ENCODE measurements at regions not wholly inside any gene's neighbourhood (a gene's known extent, or its start where the extent isn't known, plus 50 kb on each side); places are given as distances from the start of the nearest gene placed in this dataset.
"Not testable (repeated sequence)": the region's sequence is repeated elsewhere in the genome, so short reads cannot be mapped to it uniquely, and the experiment has no call there.

GRCh38 chr1:102529446-102529845, 532.7 kb upstream of the OLFM3 start:
- no peak for DNase-seq

GRCh38 chr1:102500758-102501157, 504.0 kb upstream of the OLFM3 start:
- H3K27me3 ChIP-seq (replicated peaks in 1 of 7) = no peaks in the 10 kb centered on the region
- no peak overlapping the region for H3K4me3 ChIP-seq
- no peaks in the 10 kb centered on the region for H3K4me1 ChIP-seq
- no peak for TF ChIP-seq CTCF (IDR thresholded peaks at IDR 0.05 in 8 of 11, conservative IDR thresholded peaks at IDR 0.05 in 3 of 11)
- TF ChIP-seq POLR2AphosphoS5 (IDR thresholded peaks at IDR 0.05) = no peak
- TF ChIP-seq POLR2A (IDR thresholded peaks at IDR 0.05) = no peak
- H3K36me3 ChIP-seq = no peaks in the 10 kb centered on the region
- 72 to 82% (median 76%) methylated on average over 3 of the region's 3 CpGs for WGBS, 5 donors
- intact Hi-C loops (cut with DNase I; ENCODE audit: low total_unique reads) = no loop called here
- no peak overlapping the region for H3K27ac ChIP-seq
- H3K9me3 ChIP-seq = peaks cover 0 to 41% (median 30%) of the 10 kb centered on the region in 8 donors
- no peak for DNase-seq

More at GRCh38 chr1:102529446-102529845, 532.7 kb upstream of the OLFM3 start:
- no peaks in the 10 kb centered on the region for H3K27me3 ChIP-seq (replicated peaks in 1 of 7)
- 43 to 75% (median 56%) methylated on average over 1 of the region's 1 CpG for WGBS, 5 donors
- no peaks in the 10 kb centered on the region for H3K4me1 ChIP-seq
- peaks cover 0 to 4% (median 0%) of the 10 kb centered on the region in 8 donors for H3K9me3 ChIP-seq
- TF ChIP-seq POLR2AphosphoS5 (IDR thresholded peaks at IDR 0.05) (no peak), POLR2A (IDR thresholded peaks at IDR 0.05) (no peak), CTCF (IDR thresholded peaks at IDR 0.05 in 8 of 11, conservative IDR thresholded peaks at IDR 0.05 in 3 of 11) (no peak)
- no peak overlapping the region for H3K27ac ChIP-seq
- H3K4me3 ChIP-seq = no peak overlapping the region
- no peaks in the 10 kb centered on the region for H3K36me3 ChIP-seq
- intact Hi-C loops (cut with DNase I; ENCODE audit: low total_unique reads) = no loop called here

GRCh38 chr1:102498929-102499328, 502.2 kb upstream of the OLFM3 start:
- Histone ChIP-seq H3K27me3 (replicated peaks in 1 of 7) (no peaks in the 10 kb centered on the region), H3K4me1 (no peaks in the 10 kb centered on the region), H3K4me3 (no peak overlapping the region), H3K27ac (no peak overlapping the region), H3K36me3 (no peaks in the 10 kb centered on the region), H3K9me3 (peaks cover 0 to 50% (median 37%) of the 10 kb centered on the region in 8 donors)
- TF ChIP-seq CTCF (IDR thresholded peaks at IDR 0.05 in 8 of 11, conservative IDR thresholded peaks at IDR 0.05 in 3 of 11) (no peak), POLR2A (IDR thresholded peaks at IDR 0.05) (no peak), POLR2AphosphoS5 (IDR thresholded peaks at IDR 0.05) (no peak)
- intact Hi-C loops (cut with DNase I; ENCODE audit: low total_unique reads) = no loop called here
- no peak for DNase-seq
- WGBS, 5 donors = 51 to 74% (median 55%) methylated on average over 2 of the region's 2 CpGs

GRCh38 chr1:102497810-102498209, 501.1 kb upstream of the OLFM3 start:
- peaks cover 0 to 50% (median 37%) of the 10 kb centered on the region in 8 donors for H3K9me3 ChIP-seq
- H3K27ac ChIP-seq; H3K27me3 ChIP-seq (replicated peaks in 1 of 7); H3K4me1 ChIP-seq; intact Hi-C loops (cut with DNase I; ENCODE audit: low total_unique reads); H3K4me3 ChIP-seq; DNase-seq; H3K36me3 ChIP-seq: not testable (repeated sequence)
- 68 to 86% (median 84%) methylated on average over 3 of the region's 3 CpGs for WGBS, 5 donors

- Histone ChIP-seq H3K27ac (no peak overlapping the region), H3K4me3 (no peak overlapping the region), H3K9me3 (no peaks in the 10 kb centered on the region), H3K4me1 (no peaks in the 10 kb centered on the region), H3K27me3 (replicated peaks in 1 of 7) (no peaks in the 10 kb centered on the region), H3K36me3 (no peaks in the 10 kb centered on the region)
- intact Hi-C loops (cut with DNase I; ENCODE audit: low total_unique reads) = no loop called here
- WGBS, 5 donors = 53 to 83% (median 67%) methylated on average over 1 of the region's 1 CpG
- TF ChIP-seq POLR2AphosphoS5 (IDR thresholded peaks at IDR 0.05) = no peak
- no peak for TF ChIP-seq POLR2A (IDR thresholded peaks at IDR 0.05)
- TF ChIP-seq CTCF (IDR thresholded peaks at IDR 0.05 in 8 of 11, conservative IDR thresholded peaks at IDR 0.05 in 3 of 11) = no peak
- DNase-seq = no peak
These were observed 475.8 kb upstream of the OLFM3 start for GRCh38 chr1:102472520-102472919.

Measured in spleen (tissue), 11 donors.